Mammary epithelial cell (primary cell): ENCODE measurements at regions not wholly inside any gene's neighbourhood (a gene's known extent, or its start where the extent isn't known, plus 50 kb on each side); places are given as distances from the start of the nearest gene placed in this dataset.

Experiments used
- EZH2 ChIP-seq: IDR thresholded peaks from 2 replicates; pipeline ENCODE4 v1.6.1; 2012; ENCODE audit warnings: low read length, inconsistent platforms, borderline replicate concordance
- TF ChIP-seq, protein P1 (sequence below), 2 donors: IDR thresholded peaks in 1 of 2; conservative IDR thresholded peaks in 1 of 2; 2 replicates each; pipeline ENCODE4 v1.5.1; 2011 to 2012; ENCODE audit warnings: inconsistent platforms in 2 of 2, low read length in 2 of 2, mild to moderate bottlenecking in 2 of 2, control low read depth in 1 of 2, low read depth in 1 of 2; ENCODE audit not compliant: insufficient read depth in 1 of 2; ENCODE audit errors: extremely low read depth in 1 of 2

DNA sequence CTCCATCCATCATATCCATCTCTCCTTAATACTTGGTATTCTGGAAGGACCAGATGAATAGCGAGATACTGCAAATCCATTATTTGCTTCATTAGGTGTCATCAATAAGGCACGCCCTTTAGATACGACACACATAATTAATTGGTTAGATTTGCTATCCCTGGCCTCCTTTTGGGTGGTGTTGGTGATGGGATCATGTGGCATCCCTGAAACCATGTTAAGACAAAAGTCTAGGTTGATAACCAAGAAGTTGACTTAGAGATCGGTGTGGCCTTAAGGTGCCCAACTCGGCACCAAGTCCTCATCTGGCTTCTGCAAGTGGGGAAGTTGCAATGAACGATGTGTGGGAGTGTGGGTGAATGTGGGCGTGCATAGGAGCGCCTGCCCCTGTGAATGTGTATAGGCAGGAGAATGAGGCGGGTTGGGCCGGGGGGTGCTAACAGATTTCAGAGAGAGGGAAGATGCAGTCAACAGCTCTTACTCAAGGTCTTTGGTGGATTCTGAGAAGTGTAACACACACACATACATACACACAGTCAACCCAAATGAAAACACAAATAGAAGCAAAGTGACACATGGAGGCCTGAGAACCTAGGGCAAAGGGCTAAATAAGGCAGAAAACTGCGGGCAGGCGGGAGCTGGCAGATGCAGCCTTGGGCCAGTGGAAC is 415.7 kb upstream of the ESRRG start:
- TF ChIP-seq, protein P1, sequence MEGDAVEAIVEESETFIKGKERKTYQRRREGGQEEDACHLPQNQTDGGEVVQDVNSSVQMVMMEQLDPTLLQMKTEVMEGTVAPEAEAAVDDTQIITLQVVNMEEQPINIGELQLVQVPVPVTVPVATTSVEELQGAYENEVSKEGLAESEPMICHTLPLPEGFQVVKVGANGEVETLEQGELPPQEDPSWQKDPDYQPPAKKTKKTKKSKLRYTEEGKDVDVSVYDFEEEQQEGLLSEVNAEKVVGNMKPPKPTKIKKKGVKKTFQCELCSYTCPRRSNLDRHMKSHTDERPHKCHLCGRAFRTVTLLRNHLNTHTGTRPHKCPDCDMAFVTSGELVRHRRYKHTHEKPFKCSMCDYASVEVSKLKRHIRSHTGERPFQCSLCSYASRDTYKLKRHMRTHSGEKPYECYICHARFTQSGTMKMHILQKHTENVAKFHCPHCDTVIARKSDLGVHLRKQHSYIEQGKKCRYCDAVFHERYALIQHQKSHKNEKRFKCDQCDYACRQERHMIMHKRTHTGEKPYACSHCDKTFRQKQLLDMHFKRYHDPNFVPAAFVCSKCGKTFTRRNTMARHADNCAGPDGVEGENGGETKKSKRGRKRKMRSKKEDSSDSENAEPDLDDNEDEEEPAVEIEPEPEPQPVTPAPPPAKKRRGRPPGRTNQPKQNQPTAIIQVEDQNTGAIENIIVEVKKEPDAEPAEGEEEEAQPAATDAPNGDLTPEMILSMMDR (conservative IDR thresholded peaks at IDR 0.05 in 1 of 2, IDR thresholded peaks at IDR 0.05 in 1 of 2; ENCODE audit: extremely low read depth in 1 of 2, insufficient read depth in 1 of 2, low read depth in 1 of 2, low read length in 2 of 2): no peak
- no peak for TF ChIP-seq EZH2
